B cell (primary cell): ENCODE measurements at regions not wholly inside any gene's neighbourhood (a gene's known extent, or its start where the extent isn't known, plus 50 kb on each side); places are given as distances from the start of the nearest gene placed in this dataset.

Experiments
- ATAC-seq: fragments of 200-7000 bp; cut with Tn5 transposase; one replicate; pipeline ENCODE4 v1.10.0; 2021; ENCODE audit warnings: low read depth, mild to moderate bottlenecking, moderate number of reproducible peaks, moderate library complexity
- CTCF ChIA-PET: fragments of 350-600 bp; sonication (Branson Sonifier 250); formaldehyde crosslinking; loops from one replicate; lab custom pipeline; 2021; ENCODE audit warnings: antibody characterized with exemption, inconsistent platforms; lab: Charles Lee
- POLR2A ChIA-PET: fragments of 350-600 bp; sonication (Branson Sonifier 250); formaldehyde crosslinking; loops from one replicate; lab custom pipeline; 2021; ENCODE audit warnings: antibody characterized with exemption; lab: Charles Lee
- DNase-seq: peaks from one replicate; pipeline ENCODE4 v3.0.0; 2013
- H2AFZ ChIP-seq: 2 replicates; pipeline ENCODE4 v1.6.1; 2012; ENCODE audit warnings: mild to moderate bottlenecking, low read depth, low read length; ENCODE audit not compliant: insufficient read depth, poor library complexity, severe bottlenecking
- H3K27ac ChIP-seq, 2 donors: 1 replicate in 1 of 2; 2 replicates in 1 of 2; pipeline ENCODE4 v1.5.1; 2012 to 2013; ENCODE audit warnings: low read length in 2 of 2, mild to moderate bottlenecking in 2 of 2, moderate library complexity in 1 of 2
- H3K27me3 ChIP-seq, 4 experiments: fragments of 200-600 bp in 1 of 4; sonication (generic) in 1 of 4; replicated peaks in 1 of 4; 1 replicate in 2 of 4; 2 replicates in 2 of 4; pipeline versions ENCODE4 v1.6.1 to v1.7.0; 2013 to 2016; ENCODE audit warnings: low read length in 3 of 4, mild to moderate bottlenecking in 2 of 4, mixed read lengths in 1 of 4, moderate library complexity in 1 of 4; ENCODE audit not compliant: insufficient read depth in 4 of 4, control insufficient read depth in 3 of 4; ENCODE audit errors: control extremely low read depth in 1 of 4
- H3K36me3 ChIP-seq, 2 experiments: replicated peaks in 1 of 2; 1 replicate in 1 of 2; 2 replicates in 1 of 2; pipeline versions ENCODE4 v1.6.1 to v1.7.1; 2013; ENCODE audit warnings: low read length in 1 of 2; ENCODE audit not compliant: insufficient read depth in 2 of 2, control insufficient read depth in 1 of 2; ENCODE audit errors: control extremely low read depth in 1 of 2, extremely low read depth in 1 of 2
- H3K4me1 ChIP-seq, 2 donors: fragments of 200-600 bp in 1 of 2; sonication (generic) in 1 of 2; 1 replicate in 1 of 2; 2 replicates in 1 of 2; pipeline versions ENCODE4 v1.5.1 to v1.6.1; 2013 to 2017; ENCODE audit warnings: low read length in 2 of 2; ENCODE audit not compliant: control insufficient read depth in 2 of 2, insufficient read depth in 2 of 2
- H3K4me2 ChIP-seq: replicated peaks from 2 replicates; pipeline ENCODE3; 2012; ENCODE audit warnings: mild to moderate bottlenecking, low read depth, low read length; ENCODE audit not compliant: poor library complexity, severe bottlenecking
- H3K4me3 ChIP-seq, 5 experiments: fragments of 200-600 bp in 1 of 5; sonication (generic) in 1 of 5; 1 replicate in 3 of 5; 2 replicates in 2 of 5; pipeline versions ENCODE4 v1.5.1 to v1.7.0; 2011 to 2016; ENCODE audit warnings: low read length in 4 of 5, mild to moderate bottlenecking in 4 of 5, low read depth in 2 of 5, control low read depth in 1 of 5, moderate library complexity in 1 of 5; ENCODE audit not compliant: insufficient read depth in 1 of 5; ENCODE audit errors: control extremely low read depth in 1 of 5, extremely low read depth in 1 of 5
- H3K79me2 ChIP-seq: fragments of 200-600 bp; sonication (generic); one replicate; pipeline ENCODE4 v1.6.0; 2016; ENCODE audit warnings: low read length; ENCODE audit not compliant: control insufficient read depth, insufficient read depth
- H3K9ac ChIP-seq: fragments of 200-600 bp; sonication (generic); 2 replicates; pipeline ENCODE4 v1.6.1; 2017; ENCODE audit warnings: mild to moderate bottlenecking, low read length, moderate library complexity
- H3K9me3 ChIP-seq, 3 donors: one replicate each; pipeline versions ENCODE4 v1.6.1 to v1.7.1; 2013; ENCODE audit warnings: low read length in 2 of 3; ENCODE audit not compliant: control insufficient read depth in 2 of 3, insufficient read depth in 1 of 3; ENCODE audit errors: control extremely low read depth in 1 of 3
- H4K20me1 ChIP-seq: 2 replicates; pipeline ENCODE4 v1.6.0; 2012; ENCODE audit warnings: mild to moderate bottlenecking, low read length; ENCODE audit not compliant: insufficient read depth, control insufficient read depth, poor library complexity, severe bottlenecking
- H3K27ac Mint-ChIP-seq: one replicate; pipeline ENCODE4 v1.8.0; 2021; ENCODE audit warnings: mixed read lengths
- H3K27me3 Mint-ChIP-seq: one replicate; pipeline ENCODE4 v1.8.0; 2021; ENCODE audit warnings: mixed read lengths
- H3K4me1 Mint-ChIP-seq: one replicate; pipeline ENCODE4 v1.8.0; 2021; ENCODE audit warnings: mixed read lengths
- H3K4me3 Mint-ChIP-seq: one replicate; pipeline ENCODE4 v1.8.0; 2021; ENCODE audit warnings: mixed read lengths
- H3K9me3 Mint-ChIP-seq: one replicate; pipeline ENCODE4 v1.8.0; 2022; ENCODE audit warnings: mixed read lengths; ENCODE audit not compliant: insufficient read depth
- EZH2 ChIP-seq: IDR thresholded peaks from 2 replicates; pipeline ENCODE4 v1.6.1; 2012; ENCODE audit warnings: borderline replicate concordance, low read depth, mild to moderate bottlenecking, moderate library complexity, low read length; ENCODE audit not compliant: insufficient read depth, poor library complexity, severe bottlenecking
- WGBS: methylation state at CpG from one replicate; pipeline ENCODE4 v1.1.5; 2013; ENCODE audit warnings: missing lambda C conversion rate; ENCODE audit not compliant: insufficient coverage; 5-methylcytosine and 5-hydroxymethylcytosine counted together
- intact Hi-C: fragments of 100-400 bp; cut with micrococcal nuclease; formaldehyde crosslinking; loops from one replicate; pipeline ENCODE4 v1.10.0; 2022
- TF ChIP-seq, protein P1 (sequence below): fragments of 200-600 bp; IDR thresholded peaks from one replicate; pipeline ENCODE4 v1.8.0; 2022; ENCODE audit warnings: antibody characterized with exemption, mild to moderate bottlenecking

DNA sequence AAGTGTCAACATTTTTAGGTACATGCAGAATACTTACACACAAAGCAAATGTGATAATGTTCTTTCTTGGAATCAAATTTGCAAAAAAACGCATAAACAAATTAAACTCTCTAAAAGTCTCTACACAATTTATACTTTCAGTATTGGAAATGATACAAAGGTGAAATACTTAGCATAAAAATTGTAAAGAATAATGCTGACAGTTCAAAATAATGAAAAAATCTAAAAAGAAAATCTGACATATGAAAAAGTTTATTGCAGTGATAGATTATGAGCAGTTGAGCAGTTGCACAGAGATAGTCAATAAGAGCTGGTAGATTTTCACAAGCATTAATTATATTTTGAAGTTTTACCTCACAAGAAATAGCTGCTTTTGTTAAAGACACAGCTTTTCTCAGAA, 1176.4 kb upstream of the EYS start:
- TF ChIP-seq, protein P1, sequence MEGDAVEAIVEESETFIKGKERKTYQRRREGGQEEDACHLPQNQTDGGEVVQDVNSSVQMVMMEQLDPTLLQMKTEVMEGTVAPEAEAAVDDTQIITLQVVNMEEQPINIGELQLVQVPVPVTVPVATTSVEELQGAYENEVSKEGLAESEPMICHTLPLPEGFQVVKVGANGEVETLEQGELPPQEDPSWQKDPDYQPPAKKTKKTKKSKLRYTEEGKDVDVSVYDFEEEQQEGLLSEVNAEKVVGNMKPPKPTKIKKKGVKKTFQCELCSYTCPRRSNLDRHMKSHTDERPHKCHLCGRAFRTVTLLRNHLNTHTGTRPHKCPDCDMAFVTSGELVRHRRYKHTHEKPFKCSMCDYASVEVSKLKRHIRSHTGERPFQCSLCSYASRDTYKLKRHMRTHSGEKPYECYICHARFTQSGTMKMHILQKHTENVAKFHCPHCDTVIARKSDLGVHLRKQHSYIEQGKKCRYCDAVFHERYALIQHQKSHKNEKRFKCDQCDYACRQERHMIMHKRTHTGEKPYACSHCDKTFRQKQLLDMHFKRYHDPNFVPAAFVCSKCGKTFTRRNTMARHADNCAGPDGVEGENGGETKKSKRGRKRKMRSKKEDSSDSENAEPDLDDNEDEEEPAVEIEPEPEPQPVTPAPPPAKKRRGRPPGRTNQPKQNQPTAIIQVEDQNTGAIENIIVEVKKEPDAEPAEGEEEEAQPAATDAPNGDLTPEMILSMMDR, result no peak
- TF ChIP-seq EZH2, result no peak
- Histone ChIP-seq H3K36me3 (no peaks in the 10 kb centered on the region), H3K79me2 (no peaks in the 10 kb centered on the region), H2AFZ (no peak overlapping the region), H3K27ac (no peak overlapping the region), H3K9ac (no peak overlapping the region), H3K4me3 (no peak overlapping the region), H3K4me2 (no peak overlapping the region), H3K27me3 (no peaks in the 10 kb centered on the region), H4K20me1 (no peaks in the 10 kb centered on the region), H3K4me1 (no peaks in the 10 kb centered on the region), H3K9me3 (peaks cover 0 to 8% (median 4%) of the 10 kb centered on the region in 3 donors)
- no CpG with 5 or more reads among the region's 1 CpG for WGBS
- H3K27me3 Mint-ChIP-seq, result no peaks in the 10 kb centered on the region
- no peak for ATAC-seq
- ChIA-PET POLR2A (no interaction called here), CTCF (no interaction called here)
- H3K4me1 Mint-ChIP-seq, result no peaks in the 10 kb centered on the region
- DNase-seq, result no peak
- intact Hi-C loops, result no loop called here
- H3K9me3 Mint-ChIP-seq, result peaks cover 10% of the 10 kb centered on the region
- H3K4me3 Mint-ChIP-seq, result no peak overlapping the region
- no peak overlapping the region for H3K27ac Mint-ChIP-seq

DNA sequence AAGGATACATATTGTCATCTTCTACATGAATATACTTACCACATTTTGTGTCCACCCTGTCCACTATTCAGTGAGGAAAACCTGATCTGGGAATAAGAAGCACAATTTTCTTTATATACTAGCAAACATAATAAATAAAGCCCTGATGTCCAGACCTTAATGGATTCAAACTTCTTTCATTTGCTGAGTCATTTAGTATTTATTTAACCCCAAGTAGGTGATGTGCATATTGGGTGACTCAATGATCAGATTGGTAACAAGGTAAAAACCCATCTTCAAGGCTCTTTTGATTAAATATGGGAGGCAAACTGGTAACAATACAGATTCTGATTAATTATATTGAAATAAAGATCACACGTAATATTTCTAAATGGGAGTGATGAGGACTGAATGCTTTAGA, 1159.8 kb upstream of the EYS start:
- Histone ChIP-seq H3K27me3 (no peaks in the 10 kb centered on the region), H3K9me3 (peaks cover 0 to 1% (median 0%) of the 10 kb centered on the region in 3 donors), H3K36me3 (no peaks in the 10 kb centered on the region), H3K4me2 (no peak overlapping the region), H3K4me3 (no peak overlapping the region), H3K9ac (no peak overlapping the region), H3K4me1 (no peaks in the 10 kb centered on the region), H3K27ac (no peak overlapping the region), H3K79me2 (no peaks in the 10 kb centered on the region), H4K20me1 (no peaks in the 10 kb centered on the region), H2AFZ (no peak overlapping the region)
- H3K4me1 Mint-ChIP-seq, result no peaks in the 10 kb centered on the region
- ATAC-seq, result no peak
- H3K27me3 Mint-ChIP-seq, result no peaks in the 10 kb centered on the region
- POLR2A ChIA-PET, result no interaction called here
- intact Hi-C loops, result no loop called here
- H3K27ac Mint-ChIP-seq, result no peak overlapping the region
- CTCF ChIA-PET, result no interaction called here
- H3K4me3 Mint-ChIP-seq, result no peak overlapping the region
- TF ChIP-seq EZH2, result no peak
- TF ChIP-seq, protein P1, result no peak
- no peak for DNase-seq
- H3K9me3 Mint-ChIP-seq, result peaks cover 10% of the 10 kb centered on the region
- no CpG with 5 or more reads among the region's 1 CpG for WGBS
